ENCODE measurements at regions not wholly inside any gene's neighbourhood (a gene's known extent, or its start where the extent isn't known, plus 50 kb on each side); places are given as distances from the start of the nearest gene placed in this dataset.
"Not testable (repeated sequence)": the region's sequence is repeated elsewhere in the genome, so short reads cannot be mapped to it uniquely, and the experiment has no call there.

GRCh38 chr13:24931450-24932251 is 164.3 kb upstream of the PABPC3 start:
- no peak for DNase-seq (ENCODE audit: low read depth)

GRCh38 chr13:24933106-24934023 is 162.6 kb upstream of the PABPC3 start:
- not testable (repeated sequence) for DNase-seq (ENCODE audit: low read depth)

- DNase-seq (ENCODE audit: low read depth), result not testable (repeated sequence)
Measured at GRCh38 chr13:24934024-24934385, 161.9 kb upstream of the PABPC3 start.

- DNase-seq (ENCODE audit: low read depth), result no peak
Measured at GRCh38 chr13:24938966-24939365, 157.0 kb upstream of the PABPC3 start.

- not testable (repeated sequence) for DNase-seq (ENCODE audit: low read depth)
Measured at GRCh38 chr13:24941023-24941713, 154.8 kb upstream of the PABPC3 start.

- no peak for DNase-seq (ENCODE audit: low read depth)
Measured at GRCh38 chr13:24943136-24943535, 152.8 kb upstream of the PABPC3 start.

GRCh38 chr13:24944073-24944472 is 151.9 kb upstream of the PABPC3 start:
- DNase-seq (ENCODE audit: low read depth), result not testable (repeated sequence)

GRCh38 chr13:24948977-24949376 is 147.0 kb upstream of the PABPC3 start:
- not testable (repeated sequence) for DNase-seq (ENCODE audit: low read depth)

- DNase-seq (ENCODE audit: low read depth), result not testable (repeated sequence)
Measured at GRCh38 chr13:24950611-24951010, 145.3 kb upstream of the PABPC3 start.

GRCh38 chr13:24967970-24968369 is 128.0 kb upstream of the PABPC3 start:
- not testable (repeated sequence) for DNase-seq (ENCODE audit: low read depth)

GRCh38 chr13:24968416-24968815 is 127.5 kb upstream of the PABPC3 start:
- not testable (repeated sequence) for DNase-seq (ENCODE audit: low read depth)

- not testable (repeated sequence) for DNase-seq (ENCODE audit: low read depth)
Measured at GRCh38 chr13:24973102-24973501, 122.8 kb upstream of the PABPC3 start.

- DNase-seq (ENCODE audit: low read depth), result not testable (repeated sequence)
Measured at GRCh38 chr13:24981181-24981803, 114.6 kb upstream of the PABPC3 start.

- no peak for DNase-seq (ENCODE audit: low read depth)
Measured at GRCh38 chr13:24982333-24982999, 113.5 kb upstream of the PABPC3 start.

- no peak for DNase-seq (ENCODE audit: low read depth)
Measured at GRCh38 chr13:24983094-24983493, 112.8 kb upstream of the PABPC3 start.

GRCh38 chr13:24984134-24984533 is 111.8 kb upstream of the PABPC3 start:
- DNase-seq (ENCODE audit: low read depth), result no peak

GRCh38 chr13:24985107-24985506 is 110.8 kb upstream of the PABPC3 start:
- no peak for DNase-seq (ENCODE audit: low read depth)

GRCh38 chr13:24985896-24986295 is 110.0 kb upstream of the PABPC3 start:
- no peak for DNase-seq (ENCODE audit: low read depth)

GRCh38 chr13:24986826-24987225 is 109.1 kb upstream of the PABPC3 start:
- no peak for DNase-seq (ENCODE audit: low read depth)

- not testable (repeated sequence) for DNase-seq (ENCODE audit: low read depth)
Measured at GRCh38 chr13:24989959-24990358, 106.0 kb upstream of the PABPC3 start.

- DNase-seq (ENCODE audit: low read depth), result not testable (repeated sequence)
Measured at GRCh38 chr13:24992946-24993345, 103.0 kb upstream of the PABPC3 start.

Measured in activated T-helper 9 cell treated with anti-CD3 and anti-CD28 coated beads, Interleukin-2, amount 50 U/mL, for 16 hours (primary cell).